Right kidney (tissue), 1 donor: ENCODE measurements at regions not wholly inside any gene's neighbourhood (a gene's known extent, or its start where the extent isn't known, plus 50 kb on each side); places are given as distances from the start of the nearest gene placed in this dataset.

ENCODE experiments used
- DNase-seq: peaks from one replicate; pipeline ENCODE4 v3.0.0-alpha.2; 2016

GRCh38 chrX:16451334-16451733 is 198.6 kb upstream of the S100G start:
- DNase-seq: no peak

DNA sequence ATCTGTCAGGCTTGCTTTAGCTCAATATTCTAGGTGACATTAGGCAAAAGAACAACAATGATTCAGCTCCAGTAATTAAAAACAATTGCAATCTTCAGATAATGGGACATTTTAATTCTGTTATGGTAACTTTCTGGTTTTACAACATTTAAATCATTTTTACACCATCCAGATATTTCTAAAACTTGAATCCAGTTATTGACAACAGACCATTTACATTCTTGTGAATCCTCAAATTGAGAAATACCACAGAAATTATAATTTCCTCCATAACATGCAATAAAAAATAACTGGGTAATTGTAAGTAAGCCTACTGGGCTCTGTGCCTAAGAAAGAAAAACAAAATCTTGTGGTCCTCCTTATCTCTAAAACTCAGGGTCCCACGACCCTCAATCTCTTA is 195.0 kb upstream of the S100G start:
- no peak for DNase-seq

- no peak for DNase-seq
Measured at GRCh38 chrX:16457239-16457638, 192.7 kb upstream of the S100G start.

GRCh38 chrX:16458208-16458607 is 191.8 kb upstream of the S100G start:
- DNase-seq: no peak

GRCh38 chrX:16459008-16459407 is 190.9 kb upstream of the S100G start:
- no peak for DNase-seq

GRCh38 chrX:16461968-16462367 is 188.0 kb upstream of the S100G start:
- DNase-seq: no peak

DNA sequence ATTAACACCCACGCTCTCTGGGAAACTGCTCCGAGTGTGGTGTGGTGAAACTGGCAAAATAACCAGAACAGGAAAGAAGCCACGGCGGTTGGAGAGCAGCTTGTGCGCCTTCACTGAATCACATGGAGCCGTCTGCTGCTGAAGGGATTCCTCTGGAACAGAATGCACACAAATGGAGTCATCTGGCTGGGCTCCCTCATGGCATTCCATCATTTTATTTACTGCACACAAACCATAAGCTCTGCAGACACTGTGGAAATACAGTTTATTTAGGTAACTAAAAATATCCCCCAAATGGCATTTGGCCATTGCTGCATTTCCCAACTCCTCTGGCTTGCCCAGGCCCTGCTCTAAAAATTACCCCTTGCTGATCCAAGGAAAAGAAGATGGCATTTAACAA is 187.0 kb upstream of the S100G start:
- DNase-seq: no peak

GRCh38 chrX:16464369-16464768 is 185.6 kb upstream of the S100G start:
- DNase-seq: no peak

GRCh38 chrX:16465081-16465876 is 184.7 kb upstream of the S100G start:
- no peak for DNase-seq

DNA sequence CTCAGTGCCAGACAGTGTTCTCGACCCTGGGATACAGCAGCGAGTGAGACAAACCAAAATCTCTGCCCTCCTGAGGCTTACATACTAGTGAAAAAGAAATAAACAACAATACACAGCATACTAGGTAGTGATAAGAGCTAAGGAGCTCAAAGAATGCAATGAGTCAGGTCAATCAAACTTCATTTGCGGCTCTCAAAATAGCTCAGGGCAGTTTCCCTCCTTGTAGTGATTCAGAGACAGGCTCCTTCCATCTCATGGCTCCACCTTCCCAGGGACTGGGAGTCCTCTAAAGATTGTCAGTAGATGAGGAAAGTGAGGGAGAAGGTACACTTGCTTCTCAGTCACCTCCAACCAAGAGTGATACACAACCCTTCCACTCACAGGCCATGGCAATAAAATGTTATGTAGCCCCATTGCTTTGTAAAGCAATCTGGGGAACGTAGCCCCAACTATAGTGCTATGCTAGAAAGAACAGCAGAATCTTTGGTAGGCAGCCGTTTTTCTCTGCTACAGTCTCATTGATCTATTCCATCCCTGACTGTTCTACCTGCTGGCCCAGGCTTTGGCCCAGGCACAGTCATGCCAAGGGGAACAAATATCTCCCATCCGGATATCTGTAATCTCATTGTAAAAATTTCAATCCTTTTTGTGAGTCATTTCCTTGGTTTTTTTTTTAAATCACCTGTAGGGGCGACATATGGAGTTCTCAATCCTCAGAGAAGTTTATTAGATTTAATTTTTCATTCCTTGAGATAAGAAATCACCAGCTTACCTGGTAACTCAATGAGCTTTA is 183.1 kb upstream of the S100G start:
- DNase-seq: no peak

- no peak for DNase-seq
Measured at GRCh38 chrX:16469870-16470269, 180.1 kb upstream of the S100G start.

DNA sequence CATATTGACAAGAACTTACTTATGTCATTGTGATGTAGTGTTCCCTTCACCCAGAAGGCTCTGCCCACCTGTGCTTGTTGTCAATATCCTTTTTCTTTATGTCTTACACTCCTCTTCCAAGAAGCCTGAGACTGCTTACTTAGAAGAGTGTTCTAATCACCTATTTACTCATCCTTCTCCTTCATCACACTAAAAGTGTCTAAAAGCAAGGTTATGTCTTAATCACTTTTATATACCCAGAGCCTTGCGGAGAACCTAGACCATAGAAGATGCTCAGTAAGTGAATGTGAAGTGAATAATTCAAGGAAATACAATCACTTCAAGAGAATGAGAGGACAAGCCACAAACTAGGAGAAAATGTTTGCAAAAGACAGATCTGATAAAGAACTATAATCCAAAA is 177.6 kb upstream of the S100G start:
- DNase-seq: no peak

DNA sequence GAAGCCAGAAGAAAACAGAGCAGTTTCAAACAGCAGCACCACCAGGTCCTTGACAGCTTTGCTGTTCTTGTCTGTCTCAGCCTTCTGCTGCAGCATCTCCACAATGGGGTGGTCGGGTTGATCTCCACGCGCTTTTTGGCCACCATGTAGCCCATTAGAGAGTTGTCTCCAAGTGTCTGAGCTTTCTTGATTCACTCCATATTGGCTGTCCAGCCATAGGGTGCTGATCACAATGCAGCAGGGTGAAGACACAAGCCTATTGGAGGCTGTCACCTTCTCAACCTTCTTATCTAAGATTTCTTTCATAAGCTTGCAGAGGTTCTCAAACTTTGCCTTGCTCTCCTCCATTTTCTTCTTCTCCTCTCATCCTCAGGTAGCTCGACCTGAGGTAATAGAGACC is 175.4 kb upstream of the S100G start:
- DNase-seq: no peak

- DNase-seq: no peak
Measured at GRCh38 chrX:16476009-16476408, 173.9 kb upstream of the S100G start.

DNA sequence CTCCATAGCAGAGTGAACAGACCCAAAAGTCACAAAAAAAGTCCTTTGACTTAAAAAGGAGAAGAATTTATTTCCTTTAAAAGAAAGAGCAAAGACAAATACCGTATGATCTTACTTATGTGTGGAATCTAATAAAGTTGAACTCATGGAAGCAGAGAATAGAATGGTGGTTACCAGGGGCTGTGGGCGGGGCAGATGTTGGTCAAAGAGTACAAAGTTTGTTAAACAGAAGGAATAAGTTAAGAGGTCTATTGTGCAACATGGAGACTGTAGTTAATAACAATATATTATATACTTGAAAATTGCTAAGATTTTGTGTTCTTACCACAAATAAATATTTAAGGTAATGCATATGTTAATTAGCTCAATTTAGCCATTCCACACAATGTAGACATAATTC is 173.3 kb upstream of the S100G start:
- no peak for DNase-seq

DNA sequence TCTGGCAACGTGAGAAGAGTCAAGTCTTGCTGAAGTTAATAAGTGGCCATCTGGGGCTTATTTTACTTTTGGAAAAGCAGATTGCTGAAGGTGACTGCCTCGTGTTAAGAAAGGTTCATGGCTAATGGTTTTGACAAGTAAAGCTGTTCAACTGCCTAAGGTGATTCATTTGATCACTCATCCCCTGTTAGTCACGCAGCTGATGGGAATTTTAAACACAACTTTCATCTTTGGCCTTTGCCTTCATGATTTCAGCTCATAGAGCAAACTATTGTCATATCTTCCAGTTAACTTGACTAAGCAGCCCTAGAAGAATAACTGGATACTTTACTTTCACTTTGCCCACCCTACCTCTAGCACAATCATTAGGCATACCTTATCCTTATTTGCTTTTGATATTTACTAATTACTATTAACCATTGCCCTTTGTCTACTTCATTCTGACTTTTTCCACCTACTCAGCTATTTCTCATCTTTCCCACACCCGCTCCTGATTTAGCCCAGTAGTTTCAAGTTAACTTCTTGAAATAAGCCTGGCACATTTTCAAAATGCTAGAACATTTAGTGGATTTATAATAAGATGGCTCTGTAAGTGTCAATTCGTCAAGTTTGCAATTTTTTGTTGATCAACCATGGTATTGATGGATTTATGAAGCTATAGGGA is 170.6 kb upstream of the S100G start:
- no peak for DNase-seq

DNA sequence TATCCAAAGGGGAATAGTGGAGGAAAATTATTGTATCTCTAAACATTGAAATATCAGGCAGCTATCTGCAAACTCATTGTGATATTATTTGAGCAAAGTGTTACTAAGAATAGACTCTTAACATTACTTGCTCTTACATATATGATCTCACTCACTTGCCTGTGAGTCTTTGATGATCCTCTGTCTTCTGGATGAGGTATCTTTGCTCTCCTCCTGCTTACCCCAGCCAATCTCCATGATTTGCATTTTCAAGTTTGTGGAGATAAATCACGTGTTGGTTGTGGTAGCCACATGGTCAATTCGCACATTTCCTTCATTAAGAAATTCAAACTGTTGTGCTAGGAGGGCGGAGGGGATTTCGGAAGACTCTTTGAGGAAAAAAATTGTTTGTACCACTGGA is 169.9 kb upstream of the S100G start:
- DNase-seq: no peak

DNA sequence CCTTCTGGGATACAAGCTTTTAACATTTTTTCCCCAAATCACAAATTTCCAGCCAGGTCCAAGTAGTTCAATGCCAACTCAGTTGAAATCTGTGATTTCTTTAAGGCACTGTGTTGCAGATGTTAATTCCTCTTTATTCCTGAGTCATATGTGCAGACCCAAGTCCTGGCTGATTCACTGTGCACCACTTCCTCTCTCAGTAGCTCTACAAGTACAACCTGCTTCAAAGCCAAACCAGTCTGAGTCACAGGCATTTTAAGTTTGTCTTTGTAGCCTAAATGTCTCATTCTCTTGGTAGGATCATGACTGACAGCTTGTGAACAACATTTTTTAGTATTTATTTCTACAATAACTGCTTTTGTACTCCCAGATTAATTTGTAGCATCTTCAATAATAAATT is 165.6 kb upstream of the S100G start:
- DNase-seq: no peak

DNA sequence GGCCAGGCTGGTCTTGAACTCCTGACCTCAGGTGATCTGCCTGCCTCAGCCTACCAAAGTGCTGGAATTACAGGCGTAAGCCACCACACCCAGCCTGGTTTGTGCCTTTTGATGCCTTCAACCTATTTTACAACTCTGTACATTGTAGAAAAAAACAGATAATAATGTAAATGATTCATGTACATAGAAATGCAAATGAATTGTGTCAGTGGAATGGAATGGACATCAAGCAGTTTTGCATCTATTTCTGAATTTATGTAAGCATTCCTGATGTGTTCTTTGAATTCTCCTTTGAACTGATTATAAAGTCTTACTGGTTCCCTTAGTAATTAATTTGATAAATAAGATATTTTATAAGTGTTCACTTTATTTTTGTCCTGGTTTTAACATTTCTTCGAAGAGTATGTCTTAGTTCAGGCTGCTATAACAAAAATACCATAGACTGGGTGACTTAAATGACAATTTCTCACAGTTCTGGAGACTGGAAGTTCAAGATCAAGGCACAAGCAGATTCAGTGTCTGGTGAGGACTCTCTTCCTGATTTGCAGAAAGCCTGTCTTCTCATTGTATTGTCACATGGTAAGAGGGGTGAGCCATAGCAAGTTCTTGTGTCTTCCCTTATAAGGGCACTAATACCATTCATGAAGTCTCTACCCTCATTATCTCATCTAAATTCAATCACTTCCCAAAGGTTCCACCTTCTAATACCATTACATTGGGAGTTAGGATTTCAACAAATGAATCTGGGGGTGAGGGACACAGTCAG is 162.2 kb upstream of the S100G start:
- DNase-seq: no peak

- DNase-seq: no peak
Measured at GRCh38 chrX:16488959-16489358, 161.0 kb upstream of the S100G start.

GRCh38 chrX:16491461-16491860 is 158.5 kb upstream of the S100G start:
- no peak for DNase-seq

GRCh38 chrX:16496175-16496574 is 153.8 kb upstream of the S100G start:
- DNase-seq: no peak
